Esophagus muscularis mucosa (tissue), 4 donors: ENCODE measurements at regions not wholly inside any gene's neighbourhood (a gene's known extent, or its start where the extent isn't known, plus 50 kb on each side); places are given as distances from the start of the nearest gene placed in this dataset.

Source experiments
- EP300 ChIP-seq: sonication (generic); formaldehyde crosslinking; IDR thresholded peaks from one replicate; pipeline ENCODE4 v1.6.1; 2017; ENCODE audit warnings: antibody characterized with exemption
- POLR2A ChIP-seq: fragments of 450-650 bp; IDR thresholded peaks from one replicate; pipeline ENCODE4 v1.6.1; 2017; ENCODE audit warnings: antibody characterized with exemption, moderate library complexity, mild to moderate bottlenecking, low read depth
- POLR2AphosphoS5 ChIP-seq, 2 donors: sonication (generic); formaldehyde crosslinking; IDR thresholded peaks; one replicate each; pipeline ENCODE4 v1.6.1; 2017; ENCODE audit warnings: antibody characterized with exemption in 2 of 2
- TF ChIP-seq, protein P1 (sequence below), 3 experiments: fragments of 200-600 bp in 2 of 3; fragments of 450-650 bp in 1 of 3; sonication (generic) in 2 of 3; IDR thresholded peaks; one replicate each; pipeline ENCODE4 v1.5.1; 2017 to 2019; ENCODE audit warnings: antibody characterized with exemption in 3 of 3, mild to moderate bottlenecking in 2 of 3, moderate library complexity in 1 of 3

- TF ChIP-seq, protein P1, sequence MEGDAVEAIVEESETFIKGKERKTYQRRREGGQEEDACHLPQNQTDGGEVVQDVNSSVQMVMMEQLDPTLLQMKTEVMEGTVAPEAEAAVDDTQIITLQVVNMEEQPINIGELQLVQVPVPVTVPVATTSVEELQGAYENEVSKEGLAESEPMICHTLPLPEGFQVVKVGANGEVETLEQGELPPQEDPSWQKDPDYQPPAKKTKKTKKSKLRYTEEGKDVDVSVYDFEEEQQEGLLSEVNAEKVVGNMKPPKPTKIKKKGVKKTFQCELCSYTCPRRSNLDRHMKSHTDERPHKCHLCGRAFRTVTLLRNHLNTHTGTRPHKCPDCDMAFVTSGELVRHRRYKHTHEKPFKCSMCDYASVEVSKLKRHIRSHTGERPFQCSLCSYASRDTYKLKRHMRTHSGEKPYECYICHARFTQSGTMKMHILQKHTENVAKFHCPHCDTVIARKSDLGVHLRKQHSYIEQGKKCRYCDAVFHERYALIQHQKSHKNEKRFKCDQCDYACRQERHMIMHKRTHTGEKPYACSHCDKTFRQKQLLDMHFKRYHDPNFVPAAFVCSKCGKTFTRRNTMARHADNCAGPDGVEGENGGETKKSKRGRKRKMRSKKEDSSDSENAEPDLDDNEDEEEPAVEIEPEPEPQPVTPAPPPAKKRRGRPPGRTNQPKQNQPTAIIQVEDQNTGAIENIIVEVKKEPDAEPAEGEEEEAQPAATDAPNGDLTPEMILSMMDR (IDR thresholded peaks at IDR 0.05), result no peak
- TF ChIP-seq POLR2AphosphoS5 (IDR thresholded peaks at IDR 0.05), result no peak
- TF ChIP-seq POLR2A, result no peak
- TF ChIP-seq EP300, result no peak
Measured at GRCh38 chr20:18988701-18989100, 175.1 kb downstream of the SCP2D1 start.
